ENCODE measurements at regions not wholly inside any gene's neighbourhood (a gene's known extent, or its start where the extent isn't known, plus 50 kb on each side); places are given as distances from the start of the nearest gene placed in this dataset.

DNA sequence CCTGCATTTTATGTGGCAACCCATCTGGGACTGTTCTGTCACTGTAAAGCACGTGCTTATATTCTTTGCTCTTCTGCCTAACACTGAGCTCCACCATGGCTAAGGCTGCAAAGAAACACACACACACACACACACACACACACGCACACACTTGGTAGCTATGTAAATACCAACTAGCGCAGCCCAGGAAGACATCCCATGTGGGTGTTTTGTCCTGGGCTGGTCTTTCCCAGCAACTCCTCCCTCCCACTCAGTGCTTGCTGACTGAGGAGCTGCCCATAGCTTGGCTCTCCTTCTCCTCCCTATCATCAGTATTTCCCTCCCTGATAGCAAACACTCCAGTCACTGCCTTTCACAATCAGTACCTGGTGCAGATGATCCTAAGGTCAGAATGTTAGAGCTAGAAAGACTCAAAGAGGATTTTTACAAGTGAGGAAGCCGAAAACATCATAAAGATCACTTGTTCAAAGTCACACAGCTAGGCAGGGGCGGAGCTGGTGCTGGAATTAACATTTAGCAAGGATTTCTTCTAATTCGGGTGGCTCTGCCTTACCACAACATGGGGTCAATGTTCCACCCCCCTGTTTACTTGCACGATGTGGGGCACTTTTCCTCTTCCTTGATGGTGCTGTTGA is 377.1 kb upstream of the TBL1XR1 start:
- TF ChIP-seq CTCF (IDR thresholded peaks at IDR 0.05) (no peak), EZH2 (IDR thresholded peaks at IDR 0.05; ENCODE audit: borderline replicate concordance, insufficient read depth, low read depth, low read length, poor library complexity, severe bottlenecking) (no peak)
